Upper lobe of right lung (tissue), 1 donor: ENCODE measurements at regions not wholly inside any gene's neighbourhood (a gene's known extent, or its start where the extent isn't known, plus 50 kb on each side); places are given as distances from the start of the nearest gene placed in this dataset.
A peak's percentile ranks its signal among the peaks of the same experiment; 100 is the strongest.

ENCODE experiments used
- ATAC-seq: fragments of 200-7000 bp; cut with Tn5 transposase; one replicate; pipeline ENCODE4 v1.9.1; 2020; ENCODE audit warnings: mild to moderate bottlenecking, moderate library complexity
- DNase-seq: peaks from one replicate; pipeline ENCODE4 v3.0.0-alpha.2; 2020
- H3K27ac ChIP-seq: fragments of 200-600 bp; one replicate; pipeline ENCODE4 v1.8.0; 2022
- H3K27me3 ChIP-seq: fragments of 200-600 bp; one replicate; pipeline ENCODE4 v1.8.0; 2022; ENCODE audit warnings: mild to moderate bottlenecking
- H3K36me3 ChIP-seq: fragments of 200-600 bp; one replicate; pipeline ENCODE4 v1.8.0; 2022
- H3K4me1 ChIP-seq: fragments of 200-600 bp; one replicate; pipeline ENCODE4 v1.8.0; 2022
- H3K4me3 ChIP-seq: fragments of 200-600 bp; one replicate; pipeline ENCODE4 v1.8.0; 2022; ENCODE audit warnings: mild to moderate bottlenecking
- H3K9me3 ChIP-seq: fragments of 200-600 bp; one replicate; pipeline ENCODE4 v1.8.0; 2022
- intact Hi-C: fragments of 100-400 bp; cut with DNase I; formaldehyde crosslinking; loops from one replicate; pipeline ENCODE4 v1.11.0; 2022
- TF ChIP-seq, protein P1 (sequence below): fragments of 200-600 bp; IDR thresholded peaks from one replicate; pipeline ENCODE4 v1.8.0; 2022; ENCODE audit warnings: antibody characterized with exemption
- donor health status: DM: no; HTN: yes; CAD: no; lungs with severe emphysema.

GRCh38 chr3:177282119-177282655 lies 84.9 kb upstream of the TBL1XR1 start:
- Histone ChIP-seq H3K27ac (no peak overlapping the region), H3K27me3 (no peaks in the 10 kb centered on the region), H3K9me3 (no peaks in the 10 kb centered on the region), H3K4me3 (no peak overlapping the region), H3K36me3 (no peaks in the 10 kb centered on the region), H3K4me1 (peaks cover 10% of the 10 kb centered on the region)
- intact Hi-C loops, result no loop called here
- DNase-seq, result no peak
- no peak for ATAC-seq
- TF ChIP-seq, protein P1, sequence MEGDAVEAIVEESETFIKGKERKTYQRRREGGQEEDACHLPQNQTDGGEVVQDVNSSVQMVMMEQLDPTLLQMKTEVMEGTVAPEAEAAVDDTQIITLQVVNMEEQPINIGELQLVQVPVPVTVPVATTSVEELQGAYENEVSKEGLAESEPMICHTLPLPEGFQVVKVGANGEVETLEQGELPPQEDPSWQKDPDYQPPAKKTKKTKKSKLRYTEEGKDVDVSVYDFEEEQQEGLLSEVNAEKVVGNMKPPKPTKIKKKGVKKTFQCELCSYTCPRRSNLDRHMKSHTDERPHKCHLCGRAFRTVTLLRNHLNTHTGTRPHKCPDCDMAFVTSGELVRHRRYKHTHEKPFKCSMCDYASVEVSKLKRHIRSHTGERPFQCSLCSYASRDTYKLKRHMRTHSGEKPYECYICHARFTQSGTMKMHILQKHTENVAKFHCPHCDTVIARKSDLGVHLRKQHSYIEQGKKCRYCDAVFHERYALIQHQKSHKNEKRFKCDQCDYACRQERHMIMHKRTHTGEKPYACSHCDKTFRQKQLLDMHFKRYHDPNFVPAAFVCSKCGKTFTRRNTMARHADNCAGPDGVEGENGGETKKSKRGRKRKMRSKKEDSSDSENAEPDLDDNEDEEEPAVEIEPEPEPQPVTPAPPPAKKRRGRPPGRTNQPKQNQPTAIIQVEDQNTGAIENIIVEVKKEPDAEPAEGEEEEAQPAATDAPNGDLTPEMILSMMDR, result no peak

DNA sequence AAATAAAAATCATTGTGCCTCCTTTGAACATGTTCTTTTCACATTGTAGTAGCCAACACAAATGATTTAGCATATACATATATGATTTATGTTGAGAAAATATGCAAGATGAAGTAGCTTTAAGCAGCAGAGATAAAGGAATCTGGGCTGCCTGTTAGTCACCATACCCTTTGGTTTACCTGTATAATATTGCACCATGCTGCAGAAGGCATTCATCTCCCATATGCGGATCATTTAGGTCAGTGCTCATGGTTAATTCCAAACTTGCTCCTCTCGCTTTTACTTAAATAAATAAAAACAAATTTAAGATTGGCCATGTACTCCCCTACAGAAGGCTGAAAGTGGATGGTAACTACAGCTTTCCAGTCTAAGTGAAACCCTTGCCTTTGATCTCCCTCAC lies 86.7 kb upstream of the TBL1XR1 start:
- H3K9me3 ChIP-seq, result no peaks in the 10 kb centered on the region
- DNase-seq, result no peak
- H3K4me3 ChIP-seq, result no peak overlapping the region
- ATAC-seq, result no peak
- TF ChIP-seq, protein P1, result no peak
- H3K27ac ChIP-seq, result no peak overlapping the region
- no peaks in the 10 kb centered on the region for H3K27me3 ChIP-seq
- intact Hi-C loops, result no loop called here
- peaks cover 10% of the 10 kb centered on the region for H3K4me1 ChIP-seq
- H3K36me3 ChIP-seq, result no peaks in the 10 kb centered on the region

DNA sequence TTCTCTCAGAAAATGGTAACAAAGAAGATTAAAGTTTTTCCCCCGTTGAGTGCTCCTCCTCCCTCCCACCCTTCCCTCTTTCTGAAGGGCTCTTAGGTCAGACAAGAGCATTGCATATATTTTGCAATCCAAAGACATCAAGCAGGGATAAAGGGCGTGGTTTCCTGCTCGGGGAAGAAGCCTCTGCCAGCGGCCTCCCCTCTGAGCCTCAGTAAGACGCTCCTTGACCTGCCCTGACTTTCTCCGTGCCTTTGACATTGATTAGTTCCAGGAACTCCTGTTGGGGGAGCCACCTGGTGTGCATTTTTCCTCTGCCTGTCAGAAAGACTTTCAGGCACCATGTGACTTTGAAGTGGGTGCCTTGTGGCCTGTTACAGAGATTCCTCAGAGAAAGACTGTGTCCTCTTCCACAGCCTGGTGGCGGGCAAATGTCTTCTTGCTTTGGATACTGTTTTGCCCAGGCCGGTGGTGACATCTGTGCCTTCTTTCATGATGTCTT lies 87.2 kb upstream of the TBL1XR1 start:
- DNase-seq (peak; percentile 69), ATAC-seq (peak; percentile 85)
- Histone ChIP-seq H3K27me3 (no peaks in the 10 kb centered on the region), H3K4me1 (peaks cover 10% of the 10 kb centered on the region), H3K36me3 (no peaks in the 10 kb centered on the region), H3K9me3 (no peaks in the 10 kb centered on the region), H3K4me3 (no peak overlapping the region), H3K27ac (no peak overlapping the region)
- TF ChIP-seq, protein P1, result no peak
- intact Hi-C loops, result no loop called here

DNA sequence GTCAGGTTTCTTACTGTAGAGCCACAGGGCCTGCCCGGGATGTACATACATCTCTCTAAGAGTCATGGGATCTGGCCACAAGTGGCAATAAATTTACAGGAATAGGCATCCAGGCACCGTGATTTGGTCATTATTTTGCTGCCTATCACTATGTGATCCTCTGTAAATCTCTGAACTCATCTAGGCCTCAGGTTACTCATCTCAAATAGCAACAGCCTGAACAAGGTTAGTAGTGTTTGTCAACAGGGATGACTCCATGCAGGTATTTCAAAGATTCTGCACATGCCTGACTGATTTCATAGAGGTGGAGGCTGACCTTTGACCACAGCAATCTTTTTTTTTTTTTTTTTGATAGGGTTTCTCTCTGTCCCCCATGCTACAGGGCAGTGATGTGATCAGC lies 88.8 kb upstream of the TBL1XR1 start:
- DNase-seq (no peak), ATAC-seq (no peak)
- no peak overlapping the region for H3K27ac ChIP-seq
- intact Hi-C loops, result no loop called here
- no peaks in the 10 kb centered on the region for H3K9me3 ChIP-seq
- H3K36me3 ChIP-seq, result no peaks in the 10 kb centered on the region
- no peaks in the 10 kb centered on the region for H3K27me3 ChIP-seq
- peaks cover 10% of the 10 kb centered on the region for H3K4me1 ChIP-seq
- H3K4me3 ChIP-seq, result no peak overlapping the region
- TF ChIP-seq, protein P1, result no peak

GRCh38 chr3:177287231-177287630 lies 89.9 kb upstream of the TBL1XR1 start:
- Histone ChIP-seq H3K27me3 (no peaks in the 10 kb centered on the region), H3K36me3 (no peaks in the 10 kb centered on the region), H3K4me3 (no peak overlapping the region), H3K27ac (no peak overlapping the region), H3K9me3 (no peaks in the 10 kb centered on the region), H3K4me1 (peaks cover 10% of the 10 kb centered on the region)
- no peak for DNase-seq
- intact Hi-C loops, result no loop called here
- peak; percentile 12 for ATAC-seq
- TF ChIP-seq, protein P1, result no peak

- H3K9me3 ChIP-seq, result no peaks in the 10 kb centered on the region
- no peaks in the 10 kb centered on the region for H3K36me3 ChIP-seq
- ATAC-seq (no peak), DNase-seq (no peak)
- intact Hi-C loops, result no loop called here
- TF ChIP-seq, protein P1, result no peak
- no peak overlapping the region for H3K27ac ChIP-seq
- H3K4me1 ChIP-seq, result no peaks in the 10 kb centered on the region
- no peaks in the 10 kb centered on the region for H3K27me3 ChIP-seq
- H3K4me3 ChIP-seq, result no peak overlapping the region
Measured at GRCh38 chr3:177290633-177291032, 93.4 kb upstream of the TBL1XR1 start.
